IPS DF 6.9 (cell line): ENCODE measurements at regions not wholly inside any gene's neighbourhood (a gene's known extent, or its start where the extent isn't known, plus 50 kb on each side); places are given as distances from the start of the nearest gene placed in this dataset.

ENCODE experiments used
- DNase-seq: peaks from one replicate; pipeline ENCODE4 v3.0.0-alpha.2; 2013; ENCODE audit warnings: low read depth, low spot score
- H3K27ac ChIP-seq: one replicate; pipeline ENCODE4 v1.5.1; 2013; ENCODE audit warnings: low read length, control low read depth
- H3K27me3 ChIP-seq: 2 replicates; pipeline ENCODE4 v1.6.1; 2013; ENCODE audit warnings: mild to moderate bottlenecking, low read length; ENCODE audit not compliant: control insufficient read depth, insufficient read depth
- H3K36me3 ChIP-seq: 2 replicates; pipeline ENCODE4 v1.6.1; 2013; ENCODE audit warnings: low read length; ENCODE audit not compliant: control insufficient read depth, insufficient read depth
- H3K4me1 ChIP-seq: 2 replicates; pipeline ENCODE4 v1.6.1; 2013; ENCODE audit warnings: low read length; ENCODE audit not compliant: control insufficient read depth, insufficient read depth
- H3K4me3 ChIP-seq: 2 replicates; pipeline ENCODE4 v1.5.1; 2013; ENCODE audit warnings: mild to moderate bottlenecking, low read length
- H3K9me3 ChIP-seq: 2 replicates; pipeline ENCODE4 v1.6.1; 2013; ENCODE audit warnings: low read length, inconsistent platforms; ENCODE audit not compliant: control insufficient read depth, insufficient read depth
- WGBS: extraction: QIAGEN DNeasy Blood & Tissue Kit; methylation state at CpG from one replicate; pipeline ENCODE4 v1.1.7; 2013; ENCODE audit warnings: mixed read lengths, missing lambda C conversion rate; ENCODE audit not compliant: insufficient read length, insufficient coverage; 5-methylcytosine and 5-hydroxymethylcytosine counted together

- Histone ChIP-seq H3K4me1 (peaks cover 5% of the 10 kb centered on the region; the same call in 1 of the 2 replicates), H3K36me3 (no peaks in the 10 kb centered on the region), H3K9me3 (no peaks in the 10 kb centered on the region), H3K27ac (no peak overlapping the region), H3K4me3 (no peak overlapping the region), H3K27me3 (no peaks in the 10 kb centered on the region)
- WGBS, result no CpG with 5 or more reads among the region's 9 CpGs
- DNase-seq, result no peak
These were observed 93.6 kb upstream of the TAF1B start for GRCh38 chr2:9749546-9750223.

- Histone ChIP-seq H3K9me3 (no peaks in the 10 kb centered on the region), H3K27me3 (no peaks in the 10 kb centered on the region), H3K36me3 (no peaks in the 10 kb centered on the region), H3K27ac (no peak overlapping the region), H3K4me1 (peaks cover 5% of the 10 kb centered on the region; the same call in 1 of the 2 replicates), H3K4me3 (no peak overlapping the region)
- DNase-seq, result no peak
- WGBS, result 100% methylated on average over 1 of the region's 9 CpGs
These were observed 92.8 kb upstream of the TAF1B start for GRCh38 chr2:9750224-9751215.

DNA sequence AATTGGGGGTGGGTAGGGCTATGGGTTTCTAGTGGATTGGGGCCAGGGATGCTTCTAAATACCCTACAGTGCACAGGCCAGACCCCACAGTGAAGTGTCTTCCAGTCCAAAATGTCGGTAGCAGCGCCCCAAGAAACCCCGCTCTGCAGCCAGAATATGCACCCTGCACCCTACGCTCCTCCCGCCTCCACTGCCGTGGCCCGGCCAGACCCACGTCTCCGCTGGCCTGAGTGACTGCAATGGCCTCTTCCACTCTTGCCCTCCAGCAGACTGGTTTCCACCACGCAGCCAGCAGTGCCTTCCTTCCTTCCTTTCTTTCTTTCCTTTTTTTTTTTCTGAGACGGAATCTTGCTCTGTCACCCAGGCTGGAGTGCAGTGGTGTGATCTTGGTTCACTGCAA is 91.4 kb upstream of the TAF1B start:
- H3K9me3 ChIP-seq, result no peaks in the 10 kb centered on the region
- no peak overlapping the region for H3K4me3 ChIP-seq
- no peak overlapping the region for H3K27ac ChIP-seq
- DNase-seq, result no peak
- WGBS, result no CpG with 5 or more reads among the region's 11 CpGs
- no peaks in the 10 kb centered on the region for H3K27me3 ChIP-seq
- no peaks in the 10 kb centered on the region for H3K36me3 ChIP-seq
- peaks cover 5% of the 10 kb centered on the region; the same call in 1 of the 2 replicates for H3K4me1 ChIP-seq

DNA sequence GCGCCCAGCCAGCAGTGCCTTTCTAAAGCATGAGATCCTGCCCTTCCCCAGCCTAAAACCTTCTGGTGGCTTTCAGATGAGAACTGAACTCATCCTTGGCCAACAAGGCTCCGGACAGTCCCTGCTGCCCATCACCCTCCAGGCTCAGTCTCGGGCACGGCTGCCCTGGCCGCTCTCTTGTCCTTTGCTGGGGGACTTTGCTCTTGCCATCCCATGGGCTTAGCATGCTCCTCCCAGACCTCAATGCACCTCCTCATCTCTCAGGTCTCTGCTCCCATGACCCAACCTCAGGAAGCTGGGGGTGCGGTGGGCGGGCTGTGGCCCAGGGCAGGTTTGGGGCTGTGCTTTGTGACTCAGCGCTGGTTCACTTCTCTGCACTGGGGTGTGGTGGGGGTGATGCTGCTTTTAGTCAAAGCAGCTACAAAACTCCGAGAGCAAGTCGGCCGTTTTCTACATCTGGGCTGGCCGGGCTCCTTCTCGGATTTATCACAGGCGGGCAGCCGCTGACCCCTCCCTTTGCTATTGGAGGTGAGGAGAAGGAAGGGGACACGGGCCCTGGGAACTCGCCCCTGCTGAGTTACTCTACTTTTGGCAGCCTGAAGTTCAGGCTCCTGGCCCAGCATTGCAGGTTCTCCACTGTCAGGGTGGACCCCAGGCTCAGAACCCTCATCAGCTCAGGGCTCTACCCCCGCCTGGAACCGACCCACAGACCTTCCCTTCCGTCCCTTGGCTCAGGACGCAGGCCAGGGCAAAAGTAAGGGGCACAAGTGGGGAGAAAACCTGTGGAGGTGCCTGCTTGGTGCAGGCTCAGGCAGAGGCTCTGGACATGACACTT is 90.6 kb upstream of the TAF1B start:
- no peak for DNase-seq
- Histone ChIP-seq H3K4me3 (no peak overlapping the region), H3K27me3 (no peaks in the 10 kb centered on the region), H3K36me3 (no peaks in the 10 kb centered on the region), H3K27ac (no peak overlapping the region), H3K4me1 (peaks cover 5% of the 10 kb centered on the region; the same call in 1 of the 2 replicates), H3K9me3 (no peaks in the 10 kb centered on the region)
- no CpG with 5 or more reads among the region's 21 CpGs for WGBS

- no peak for DNase-seq
- Histone ChIP-seq H3K4me3 (no peak overlapping the region), H3K4me1 (peaks cover 6% of the 10 kb centered on the region; the same call in 1 of the 2 replicates), H3K9me3 (no peaks in the 10 kb centered on the region), H3K27me3 (no peaks in the 10 kb centered on the region), H3K27ac (no peak overlapping the region), H3K36me3 (no peaks in the 10 kb centered on the region)
- no CpG with 5 or more reads among the region's 9 CpGs for WGBS
These were observed 90.0 kb upstream of the TAF1B start for GRCh38 chr2:9753276-9753600.

DNA sequence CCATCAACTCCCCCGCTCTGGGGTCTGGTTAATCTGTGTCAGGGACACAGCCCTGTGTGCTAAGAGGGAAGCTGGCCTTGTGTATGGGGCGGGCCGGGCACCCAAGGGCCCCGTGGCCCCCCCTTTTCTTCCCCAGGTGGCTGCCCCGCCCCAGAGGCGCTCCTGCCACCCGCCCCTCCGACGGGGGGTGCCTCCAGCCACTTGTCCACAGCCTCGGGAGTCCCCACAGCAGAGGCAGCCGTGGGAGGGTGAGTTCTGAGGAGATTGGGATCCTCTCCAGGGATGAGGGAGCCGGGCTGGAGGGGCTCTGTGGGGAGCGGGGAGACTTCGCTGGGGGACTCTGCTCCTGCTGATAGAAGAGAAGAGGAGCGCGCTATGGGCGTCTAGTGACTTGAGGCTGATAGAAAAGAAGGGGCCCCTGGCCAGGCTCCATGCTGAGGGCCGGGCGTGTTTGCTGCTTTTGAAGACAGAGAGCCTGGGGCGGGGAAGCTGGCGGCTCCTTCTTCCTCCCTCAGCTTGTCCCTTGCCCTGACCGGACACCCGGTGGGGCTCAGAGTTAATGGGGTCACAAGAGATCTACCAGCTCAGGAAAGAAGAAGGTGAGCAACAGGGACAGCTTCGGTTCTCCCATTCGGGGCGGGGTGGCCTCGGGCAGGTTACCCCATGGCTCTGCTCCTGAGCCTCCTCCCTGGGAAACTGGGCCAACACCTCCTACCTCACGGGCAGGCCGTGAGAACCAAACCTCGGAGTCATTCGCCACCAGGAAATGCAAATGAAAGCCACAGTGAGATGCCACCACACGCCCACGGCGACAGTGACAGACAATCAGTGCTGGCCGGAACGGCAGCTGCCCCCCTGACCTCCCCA is 89.4 kb upstream of the TAF1B start:
- Histone ChIP-seq H3K27me3 (no peaks in the 10 kb centered on the region), H3K9me3 (no peaks in the 10 kb centered on the region), H3K4me1 (peaks cover 7% of the 10 kb centered on the region; the same call in 1 of the 2 replicates), H3K4me3 (no peak overlapping the region), H3K36me3 (no peaks in the 10 kb centered on the region), H3K27ac (no peak overlapping the region)
- DNase-seq, result no peak
- no CpG with 5 or more reads among the region's 36 CpGs for WGBS

GRCh38 chr2:9754532-9754887 is 88.8 kb upstream of the TAF1B start:
- DNase-seq, result no peak
- Histone ChIP-seq H3K4me3 (no peak overlapping the region), H3K4me1 (peaks cover 7% of the 10 kb centered on the region; the same call in 1 of the 2 replicates), H3K27me3 (no peaks in the 10 kb centered on the region), H3K9me3 (no peaks in the 10 kb centered on the region), H3K36me3 (no peaks in the 10 kb centered on the region), H3K27ac (no peak overlapping the region)
- WGBS, result no CpG with 5 or more reads among the region's 6 CpGs

- Histone ChIP-seq H3K9me3 (no peaks in the 10 kb centered on the region), H3K27ac (no peak overlapping the region), H3K4me3 (no peak overlapping the region), H3K4me1 (peaks cover 7% of the 10 kb centered on the region; the same call in 1 of the 2 replicates), H3K36me3 (no peaks in the 10 kb centered on the region), H3K27me3 (no peaks in the 10 kb centered on the region)
- DNase-seq, result no peak
- no CpG with 5 or more reads among the region's 11 CpGs for WGBS
These were observed 88.3 kb upstream of the TAF1B start for GRCh38 chr2:9755008-9755407.

- H3K9me3 ChIP-seq, result no peaks in the 10 kb centered on the region
- no peak for DNase-seq
- H3K27me3 ChIP-seq, result no peaks in the 10 kb centered on the region
- H3K4me3 ChIP-seq, result no peak overlapping the region
- no peaks in the 10 kb centered on the region for H3K36me3 ChIP-seq
- WGBS, result no CpG with 5 or more reads among the region's 12 CpGs
- H3K4me1 ChIP-seq, result peaks cover 7% of the 10 kb centered on the region; the same call in 1 of the 2 replicates
- H3K27ac ChIP-seq, result no peak overlapping the region
These were observed 87.6 kb upstream of the TAF1B start for GRCh38 chr2:9755638-9756037.
